ENCODE measurements at regions not wholly inside any gene's neighbourhood (a gene's known extent, or its start where the extent isn't known, plus 50 kb on each side); places are given as distances from the start of the nearest gene placed in this dataset.

- TF ChIP-seq CTCF (conservative IDR thresholded peaks at IDR 0.05; ENCODE audit: low read depth, low read length) (no peak), EZH2 (IDR thresholded peaks at IDR 0.05; ENCODE audit: low read length, unreplicated experiment) (no peak), EZH2phosphoT487 (IDR thresholded peaks at IDR 0.05; ENCODE audit: borderline replicate concordance, low read length) (no peak)
These were observed 725.8 kb downstream of the BRD1 start for GRCh38 chr22:49101873-49102272.

Measured in PC-3 (cell line).